NCI-H187 (cell line): ENCODE measurements at regions not wholly inside any gene's neighbourhood (a gene's known extent, or its start where the extent isn't known, plus 50 kb on each side); places are given as distances from the start of the nearest gene placed in this dataset.

Experiments used
- DNase-seq, 2 experiments: peaks; one replicate each; lab custom pipeline; 2025; lab: John Stamatoyannopoulos, UW

DNA sequence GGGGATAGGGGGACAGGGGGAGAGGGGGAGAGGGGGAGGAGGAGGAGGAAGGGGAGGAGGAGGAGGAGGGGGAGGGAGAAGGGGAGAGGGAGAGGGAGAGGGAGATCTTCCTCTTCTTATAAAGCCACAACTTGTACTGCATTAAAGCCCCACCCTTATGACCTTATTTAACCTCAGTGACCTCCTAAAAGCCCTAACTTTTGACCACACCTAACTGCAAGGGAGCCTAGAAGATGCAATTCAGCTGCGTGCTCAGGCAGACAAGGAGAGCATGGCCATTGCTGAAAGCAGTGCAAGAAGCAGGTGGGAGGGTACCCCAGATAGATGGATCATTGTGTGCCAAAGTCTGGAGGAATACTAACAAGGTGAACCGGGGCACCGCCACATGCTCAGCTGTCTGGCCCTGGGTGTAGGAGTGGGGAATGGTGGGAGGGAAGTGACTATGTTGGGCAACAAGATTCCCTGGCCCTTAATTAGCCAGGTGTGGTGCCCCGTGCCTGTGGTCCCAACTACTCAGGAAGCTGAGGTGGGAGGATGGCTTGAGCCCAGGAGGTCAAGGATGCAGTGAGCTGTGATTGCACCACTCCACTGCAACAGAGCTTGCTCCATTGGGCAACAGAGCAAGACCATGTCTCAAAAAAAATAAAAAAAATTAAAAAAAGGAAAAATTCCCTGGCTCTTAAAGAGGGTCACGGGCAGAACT is 125.4 kb upstream of the BOD1 start:
- no peak for DNase-seq

DNA sequence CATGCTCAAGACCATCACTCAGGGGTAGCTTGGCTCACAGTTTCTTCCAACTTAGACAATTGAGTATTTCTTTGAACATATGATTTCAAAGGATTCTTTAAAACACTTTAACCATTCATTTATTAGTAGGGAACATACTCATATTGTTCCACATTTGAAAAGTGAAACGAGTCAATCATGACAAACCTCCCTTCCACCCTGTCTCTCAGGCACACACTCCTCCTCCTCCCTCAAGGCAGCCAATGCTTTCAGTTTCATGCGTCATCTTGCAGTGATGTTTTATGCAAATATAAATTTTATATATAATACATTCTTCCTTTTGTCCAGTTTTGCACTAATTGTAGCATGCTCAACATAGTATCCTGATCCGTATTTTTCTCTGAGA is 126.0 kb upstream of the BOD1 start:
- no peak for DNase-seq

DNA sequence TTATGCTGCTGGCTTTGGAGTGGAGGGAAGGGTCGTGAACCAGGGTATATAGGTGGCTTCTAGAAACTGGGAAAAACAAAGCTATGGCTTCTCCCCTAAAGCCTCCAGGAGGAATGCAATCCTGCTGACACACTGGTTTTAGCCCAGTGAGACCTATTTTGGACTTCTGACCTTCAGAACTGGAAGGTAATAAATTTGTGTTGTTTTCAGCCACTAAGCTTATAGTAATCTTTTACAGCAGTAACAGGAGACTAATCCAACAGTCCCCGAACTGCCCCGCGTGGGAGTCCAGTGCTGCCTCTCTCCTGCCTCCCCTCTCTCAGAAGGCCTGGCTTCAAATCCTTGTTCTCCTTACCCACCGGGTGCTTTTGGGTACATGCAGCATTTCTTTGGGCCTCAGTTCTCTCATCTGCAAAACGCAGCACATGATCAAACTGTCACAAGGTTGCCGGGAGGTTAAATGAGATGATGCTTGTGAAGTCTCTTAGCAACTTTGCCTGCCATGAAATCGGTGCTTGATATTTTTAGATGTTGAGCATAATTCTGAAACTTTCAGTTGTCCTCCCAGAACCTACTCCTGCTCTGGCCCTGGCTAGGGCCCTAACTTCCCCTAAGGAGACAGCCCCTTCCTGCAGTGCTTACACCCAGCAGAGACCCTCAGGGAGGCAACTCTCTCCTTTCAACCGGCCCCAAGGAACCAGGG is 127.3 kb upstream of the BOD1 start:
- no peak for DNase-seq

DNA sequence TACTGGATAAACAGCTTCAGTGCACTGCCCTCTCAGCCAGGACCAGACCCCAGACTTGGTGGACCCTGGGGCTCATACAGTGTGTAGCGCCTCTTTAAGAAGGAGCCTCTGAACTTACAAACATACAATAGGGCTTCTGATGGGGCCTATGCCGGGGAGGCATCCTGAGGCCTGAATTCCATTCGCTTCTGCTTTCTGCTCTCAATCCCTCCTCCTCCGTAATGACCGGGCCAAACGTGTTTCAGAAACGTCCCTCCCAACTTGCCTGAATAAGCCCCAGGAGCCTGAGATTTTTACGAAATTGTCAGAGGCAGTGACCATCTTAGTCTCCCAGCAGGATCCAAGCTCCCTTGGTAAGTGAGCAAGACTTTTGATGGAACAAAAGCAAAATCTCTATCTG is 128.1 kb upstream of the BOD1 start:
- no peak for DNase-seq

- DNase-seq = no peak
Observed at GRCh38 chr5:173745123-173745522, 128.7 kb upstream of the BOD1 start.

GRCh38 chr5:173745557-173745956 is 129.1 kb upstream of the BOD1 start:
- no peak for DNase-seq

- no peak for DNase-seq
Observed at GRCh38 chr5:173746047-173746646, 129.7 kb upstream of the BOD1 start.

GRCh38 chr5:173747876-173748275 is 131.4 kb upstream of the BOD1 start:
- no peak for DNase-seq

GRCh38 chr5:173750538-173751265 is 134.3 kb upstream of the BOD1 start:
- DNase-seq = no peak

DNA sequence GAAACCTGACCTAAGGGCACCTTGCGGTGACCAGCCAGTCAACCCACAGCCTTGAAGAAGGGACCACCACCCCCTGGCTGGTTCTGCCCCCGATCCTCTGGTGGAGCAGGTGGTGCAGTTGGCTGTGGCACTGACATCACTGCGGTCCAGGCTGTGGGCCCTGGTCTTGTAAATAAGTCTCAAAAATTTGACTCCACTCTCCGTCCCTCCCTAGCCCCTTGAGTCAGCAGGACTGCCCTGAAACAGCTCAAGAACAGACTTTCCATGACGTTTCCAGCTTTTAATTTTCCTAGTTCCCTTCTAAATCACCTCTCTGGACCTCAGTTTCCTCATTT is 134.8 kb upstream of the BOD1 start:
- no peak for DNase-seq

DNA sequence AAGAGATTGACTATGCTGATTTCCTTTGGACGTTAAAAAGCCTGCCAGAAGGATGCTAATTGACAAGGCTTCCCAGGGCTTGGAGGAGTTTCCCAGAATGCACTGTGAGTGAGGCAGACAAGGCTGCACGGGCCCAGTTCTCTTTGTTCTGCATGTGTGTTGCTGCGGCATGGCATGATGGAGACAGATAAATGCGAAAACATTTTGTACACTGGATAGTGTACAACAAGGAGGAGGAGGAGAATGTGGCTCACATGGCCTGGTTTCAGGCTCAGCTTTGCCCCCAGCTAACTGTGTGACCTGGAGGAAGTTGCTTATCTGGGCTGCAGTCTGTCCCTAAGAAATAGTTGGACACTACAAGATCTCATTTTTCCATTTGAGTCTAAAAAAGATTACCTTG is 135.5 kb upstream of the CPEB4 start:
- no peak for DNase-seq

DNA sequence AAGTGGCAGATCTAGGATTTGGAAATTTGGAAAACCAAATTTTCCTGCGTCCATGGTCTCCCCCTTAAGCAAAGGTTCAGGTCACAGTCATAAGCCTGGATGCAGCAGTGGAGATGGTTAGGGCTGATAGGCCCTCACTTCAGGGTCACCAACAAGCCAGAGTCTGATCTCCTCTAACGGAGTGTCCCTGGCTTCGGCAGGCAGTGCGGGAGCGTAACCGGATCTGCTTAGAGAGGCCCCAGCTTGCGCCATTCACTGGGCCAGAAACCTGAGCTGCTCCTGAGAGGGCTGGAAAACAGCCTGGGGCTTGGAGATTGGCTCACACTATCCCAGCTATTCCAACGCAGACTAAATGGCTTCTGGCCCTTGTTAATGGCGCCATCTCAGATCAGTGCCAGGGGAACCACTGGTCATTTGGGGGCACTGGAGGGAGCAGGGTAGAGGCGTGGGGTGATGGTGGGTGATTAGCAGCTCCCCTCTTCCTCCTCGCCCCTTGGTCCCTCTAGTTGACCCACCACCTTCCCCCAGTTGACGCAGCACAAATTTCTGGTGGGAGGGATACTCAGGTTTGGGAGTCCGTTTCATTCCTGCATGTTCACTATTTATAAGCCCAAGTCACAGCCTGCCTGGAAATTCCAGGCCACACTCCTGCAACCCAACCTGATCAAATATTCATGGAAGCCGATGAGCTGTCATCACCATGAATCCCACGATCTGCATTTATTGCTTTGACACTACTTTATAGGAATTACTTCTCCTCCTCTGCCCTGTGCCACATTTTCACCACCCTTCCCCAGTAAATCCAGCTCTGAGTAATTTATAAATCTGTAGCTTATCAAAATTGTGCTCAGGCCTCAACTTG is 134.6 kb upstream of the CPEB4 start:
- peak; percentile 33 to 38 for DNase-seq

- no peak for DNase-seq
Observed at GRCh38 chr5:173755319-173755718, 132.8 kb upstream of the CPEB4 start.

DNA sequence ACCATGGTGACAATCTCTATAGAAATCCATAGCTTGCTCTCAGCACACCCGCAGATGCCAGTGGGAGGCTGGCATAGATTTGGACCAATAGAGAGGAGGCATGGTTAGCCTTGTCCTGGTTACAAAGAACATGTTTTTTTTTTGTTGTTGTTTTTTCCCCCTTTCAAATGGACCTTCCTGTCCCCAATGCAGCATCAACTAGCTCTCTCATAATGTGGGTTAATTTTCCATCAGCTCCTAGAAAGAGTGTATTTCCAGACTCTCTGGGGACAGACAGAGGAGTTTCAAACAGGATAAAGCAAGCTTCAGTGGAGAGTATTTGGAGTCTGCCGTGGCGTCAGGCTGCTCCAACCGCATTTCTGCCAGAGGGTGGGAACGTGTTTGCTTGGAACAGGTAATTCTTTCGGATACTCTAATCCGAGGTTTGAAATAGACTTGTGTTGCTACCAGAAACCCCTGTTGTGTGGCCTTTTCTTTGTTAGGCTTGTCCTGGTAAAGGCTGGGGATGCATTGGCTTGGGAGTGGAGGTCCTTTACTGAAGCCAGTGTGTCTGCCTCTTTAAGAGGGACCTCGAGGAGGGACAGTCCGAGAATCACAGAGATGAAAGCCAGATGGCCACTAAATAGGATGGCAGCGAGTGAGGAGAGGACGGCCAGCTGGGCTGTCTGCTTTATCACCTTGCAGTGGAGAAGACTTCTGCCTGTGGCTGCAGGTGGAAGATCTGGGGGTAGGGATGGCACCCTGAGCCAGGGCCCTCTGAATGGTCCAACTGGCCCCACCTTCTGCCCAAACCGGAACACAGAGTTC is 130.5 kb upstream of the CPEB4 start:
- DNase-seq = no peak

GRCh38 chr5:173758676-173759075 is 129.5 kb upstream of the CPEB4 start:
- DNase-seq = no peak

- no peak for DNase-seq
Observed at GRCh38 chr5:173759691-173760090, 128.5 kb upstream of the CPEB4 start.

DNA sequence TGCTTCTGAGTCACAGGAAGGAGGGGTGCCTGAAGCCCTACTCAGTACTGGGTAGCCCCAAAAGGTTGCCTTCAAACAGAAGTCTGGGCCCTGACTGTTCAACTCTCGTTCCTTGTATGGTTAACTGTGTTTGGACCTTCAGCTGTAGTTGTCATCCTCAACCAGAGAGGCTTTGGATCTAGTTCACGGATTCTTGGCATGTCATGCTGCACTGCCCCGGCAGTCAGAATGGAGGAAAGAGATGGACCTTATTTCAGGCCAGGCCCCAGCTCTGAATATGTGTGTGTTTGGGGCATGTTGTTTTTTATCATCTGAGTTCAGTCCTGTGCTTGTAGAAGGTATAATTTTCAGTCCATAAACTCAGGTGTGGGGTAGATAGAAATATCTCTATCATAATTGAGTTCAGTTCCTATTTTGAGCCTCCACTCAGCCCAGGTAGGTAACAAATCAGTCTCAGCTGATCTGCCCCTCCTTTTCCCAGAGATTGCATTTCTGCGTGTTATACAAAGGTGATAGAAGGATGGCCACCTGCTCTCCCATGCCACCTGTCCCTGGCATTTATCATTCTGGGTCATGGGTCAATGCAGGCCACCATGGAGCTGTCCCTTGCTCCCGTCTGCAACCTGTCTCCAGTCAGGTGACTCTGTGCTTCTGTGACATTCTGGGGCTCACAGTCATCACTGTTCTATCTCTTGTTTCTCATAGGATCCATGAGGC is 127.5 kb upstream of the CPEB4 start:
- DNase-seq = no peak

DNA sequence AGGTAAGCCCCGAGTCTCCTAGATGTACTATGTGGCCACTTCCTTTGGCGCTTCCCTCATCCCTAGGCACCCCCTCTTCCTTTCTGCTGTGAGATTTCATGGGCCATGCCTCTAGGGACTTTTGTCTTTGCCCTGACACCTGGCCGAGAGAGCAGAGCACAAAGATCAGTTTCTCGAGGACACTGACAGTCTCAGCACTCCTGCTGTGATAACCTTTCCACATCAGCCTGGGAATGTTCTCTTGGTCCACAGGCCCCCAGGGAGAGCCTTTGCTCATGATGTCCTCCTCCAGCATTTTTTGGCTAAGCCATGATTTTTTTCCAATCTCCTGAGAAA is 127.0 kb upstream of the CPEB4 start:
- DNase-seq = no peak

GRCh38 chr5:173762045-173762444 is 126.1 kb upstream of the CPEB4 start:
- no peak for DNase-seq

- no peak for DNase-seq
Observed at GRCh38 chr5:173762930-173763329, 125.2 kb upstream of the CPEB4 start.

- DNase-seq = no peak
Observed at GRCh38 chr5:173763410-173763809, 124.7 kb upstream of the CPEB4 start.
